ENCODE measurements at regions not wholly inside any gene's neighbourhood (a gene's known extent, or its start where the extent isn't known, plus 50 kb on each side); places are given as distances from the start of the nearest gene placed in this dataset.

- TF ChIP-seq POLR2AphosphoS5 (IDR thresholded peaks at IDR 0.05; ENCODE audit: low read depth, low read length) (no peak), REST (IDR thresholded peaks at IDR 0.05; ENCODE audit: insufficient read depth in 1 of 2, low read depth in 2 of 2, low read length in 2 of 2) (no peak), TAF1 (IDR thresholded peaks at IDR 0.05; ENCODE audit: borderline replicate concordance, insufficient read depth, low read length) (no peak), SIN3A (IDR thresholded peaks at IDR 0.05; ENCODE audit: borderline replicate concordance, insufficient read depth, low read length) (no peak)
These were observed 1131.0 kb upstream of the GOT2 start for GRCh38 chr16:59864981-59865666.

Data from PFSK-1 (cell line).